Fibroblast of skin of left quadriceps (primary cell): ENCODE measurements at regions not wholly inside any gene's neighbourhood (a gene's known extent, or its start where the extent isn't known, plus 50 kb on each side); places are given as distances from the start of the nearest gene placed in this dataset.
"Not testable (repeated sequence)": the region's sequence is repeated elsewhere in the genome, so short reads cannot be mapped to it uniquely, and the experiment has no call there.

Experiments
- DNase-seq, 2 experiments: peaks; one replicate each; pipeline ENCODE4 v3.0.0-alpha.2; 2013; ENCODE audit warnings: low read depth in 2 of 2

- DNase-seq = no peak
These were observed 93.4 kb downstream of the BLID start for GRCh38 chr11:122022646-122023045.

GRCh38 chr11:122020902-122021301 lies 95.1 kb downstream of the BLID start:
- no peak for DNase-seq

- no peak for DNase-seq
These were observed 95.9 kb downstream of the BLID start for GRCh38 chr11:122019908-122020694.

DNA sequence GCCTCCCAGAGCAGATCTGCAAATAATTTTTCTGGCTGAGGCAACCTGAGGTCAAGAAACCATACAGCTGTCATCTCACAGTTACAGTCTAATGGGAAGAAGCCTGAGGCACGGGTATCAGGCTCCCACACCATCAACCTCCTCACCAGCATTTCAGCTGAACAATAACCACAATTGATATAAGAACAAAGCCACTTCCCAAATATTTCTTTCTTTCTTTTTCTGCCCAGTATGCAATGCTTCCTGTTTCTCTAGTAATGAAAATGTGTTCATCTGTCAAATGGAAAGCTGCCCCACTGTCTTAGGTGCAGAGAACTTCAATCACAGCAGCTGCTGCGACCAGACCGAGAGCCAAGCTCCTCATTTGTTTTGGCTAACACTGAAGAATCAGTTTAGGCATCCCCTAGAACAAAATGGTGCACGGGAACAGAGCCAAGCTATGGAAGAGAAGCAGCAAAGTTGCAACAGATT lies 108.4 kb downstream of the BLID start:
- no peak for DNase-seq

DNA sequence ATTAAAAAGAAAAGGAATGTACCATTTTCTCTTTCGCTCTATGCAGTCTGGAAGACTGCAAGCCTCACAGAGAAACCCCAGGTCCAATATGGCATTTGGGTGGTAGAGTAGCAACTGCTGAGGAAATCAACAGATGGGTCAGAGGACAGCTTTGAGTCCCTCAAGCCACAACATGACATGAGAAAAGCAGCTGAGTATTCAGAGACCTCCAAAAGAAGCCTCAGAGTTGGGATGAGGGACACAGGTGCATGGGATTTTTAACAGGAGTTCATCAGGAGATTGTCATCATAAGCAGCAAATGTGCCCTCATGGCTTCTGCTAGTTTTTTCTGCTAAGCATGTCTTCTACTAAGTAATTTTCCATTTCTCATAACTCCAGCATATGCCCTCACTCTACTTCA lies 111.6 kb downstream of the BLID start:
- DNase-seq = no peak

DNA sequence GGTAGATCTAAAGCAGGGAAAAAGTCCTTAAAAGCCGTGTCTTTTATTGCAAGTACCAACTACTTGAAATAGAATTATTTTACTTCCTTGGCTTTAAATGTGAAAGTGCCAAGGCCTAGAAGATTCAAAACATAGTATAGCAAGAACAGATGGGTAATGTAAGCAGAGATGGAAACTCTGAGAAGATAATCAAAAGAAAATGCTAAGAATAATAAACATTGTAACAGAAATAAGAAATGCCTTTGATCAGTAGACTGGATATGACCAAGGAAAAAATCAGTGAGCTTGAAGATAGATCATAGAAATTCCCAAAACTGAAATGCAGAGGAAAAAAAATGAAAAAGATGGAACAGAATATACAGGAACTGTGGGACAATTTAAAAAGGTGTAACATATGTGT lies 113.1 kb downstream of the BLID start:
- DNase-seq = no peak

DNA sequence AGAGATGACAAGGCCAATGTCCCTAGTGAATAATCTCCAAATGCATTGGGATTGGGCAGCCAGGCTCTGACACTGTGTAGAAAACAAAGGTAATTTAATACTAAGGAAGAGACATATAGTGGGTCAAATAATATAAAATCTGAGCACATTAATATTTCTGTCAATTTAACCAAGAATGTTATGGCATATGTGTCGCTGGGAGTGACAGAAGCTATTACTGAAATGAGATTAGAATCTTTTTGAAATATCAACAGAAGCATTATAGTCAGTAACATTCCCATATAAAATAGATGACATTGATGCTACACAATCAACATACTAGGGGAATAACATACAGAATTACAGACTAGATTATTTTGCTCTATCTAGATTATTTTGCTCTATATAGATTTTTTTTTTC lies 114.0 kb downstream of the BLID start:
- DNase-seq = no peak

DNA sequence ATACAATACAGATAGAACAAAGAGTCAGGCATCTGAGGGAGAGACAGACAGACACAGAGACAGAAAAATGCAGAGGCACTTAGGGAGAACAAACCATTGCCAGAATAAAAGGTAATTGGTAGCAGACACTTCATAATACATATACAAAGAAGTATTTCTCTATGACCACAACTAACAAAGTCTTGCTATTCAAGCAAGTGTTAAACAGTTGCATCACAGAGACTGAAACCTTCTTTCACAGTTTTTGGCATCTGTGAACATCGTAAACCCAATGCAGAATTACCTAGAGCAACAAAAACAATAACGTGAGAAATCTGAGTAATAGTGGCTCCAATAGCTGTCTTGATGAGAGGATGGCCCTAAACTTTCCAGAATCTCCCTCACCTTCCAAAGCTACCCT lies 116.4 kb downstream of the BLID start:
- peak; percentile 27 to 41 for DNase-seq

DNA sequence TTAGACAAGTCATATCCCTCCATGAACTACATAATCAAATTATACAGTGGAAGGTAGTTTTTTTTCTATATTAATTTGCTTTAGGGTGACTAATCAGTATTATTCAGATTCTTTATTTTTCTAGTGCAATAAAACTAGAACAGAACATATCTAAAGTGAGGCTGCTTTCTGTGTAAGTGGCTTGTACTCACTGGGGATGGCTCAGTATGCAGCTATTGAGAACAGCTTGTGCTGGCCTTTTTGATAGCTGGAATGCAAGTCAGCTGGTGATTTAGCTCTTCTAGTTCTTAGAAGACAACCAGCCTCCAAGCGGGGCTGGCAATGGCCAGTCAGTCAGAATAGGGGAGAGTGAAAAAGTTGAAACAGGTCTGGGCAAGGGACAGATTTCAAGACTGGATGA lies 119.4 kb downstream of the BLID start:
- no peak for DNase-seq

DNA sequence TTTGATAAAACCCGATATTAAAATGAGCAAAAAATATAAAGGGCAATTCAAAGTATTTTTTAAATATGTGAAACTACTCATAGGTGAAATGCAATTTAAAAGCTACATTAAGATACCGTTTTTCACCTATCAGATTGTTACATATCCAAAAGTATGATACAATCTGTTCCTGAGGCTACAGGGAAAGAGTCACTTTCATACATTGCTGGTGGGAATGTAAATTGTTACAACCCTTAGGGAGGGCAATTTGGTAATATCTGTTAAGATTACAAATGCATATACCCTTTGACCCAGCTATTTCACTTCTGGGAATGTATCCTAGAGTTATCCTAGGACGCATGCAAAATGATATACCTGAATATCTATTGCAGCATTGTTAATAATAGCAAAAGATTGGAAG lies 132.1 kb downstream of the BLID start:
- DNase-seq = no peak

- DNase-seq = not testable (repeated sequence)
These were observed 138.1 kb downstream of the BLID start for GRCh38 chr11:121977914-121978313.

DNA sequence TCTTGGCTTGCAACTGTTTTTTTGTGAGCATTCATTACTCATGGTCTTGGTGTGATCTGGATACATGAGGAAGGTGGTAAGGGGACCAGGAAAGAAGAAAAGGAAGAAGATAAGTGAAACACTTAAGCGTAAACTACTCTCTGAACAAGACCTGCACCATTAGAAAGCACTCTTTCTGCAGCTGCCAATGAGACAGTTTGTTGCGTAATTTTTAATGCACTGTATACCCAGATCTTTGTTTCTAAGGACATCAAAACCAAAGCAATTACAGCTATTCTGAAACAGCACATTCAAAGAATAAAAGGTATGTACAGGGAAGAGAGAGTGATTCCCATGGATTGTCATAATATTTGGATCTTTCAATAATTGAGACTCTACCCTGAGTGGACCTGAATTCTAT lies 147.4 kb downstream of the BLID start:
- no peak for DNase-seq

- no peak for DNase-seq
These were observed 148.8 kb downstream of the BLID start for GRCh38 chr11:121967131-121967704.

DNA sequence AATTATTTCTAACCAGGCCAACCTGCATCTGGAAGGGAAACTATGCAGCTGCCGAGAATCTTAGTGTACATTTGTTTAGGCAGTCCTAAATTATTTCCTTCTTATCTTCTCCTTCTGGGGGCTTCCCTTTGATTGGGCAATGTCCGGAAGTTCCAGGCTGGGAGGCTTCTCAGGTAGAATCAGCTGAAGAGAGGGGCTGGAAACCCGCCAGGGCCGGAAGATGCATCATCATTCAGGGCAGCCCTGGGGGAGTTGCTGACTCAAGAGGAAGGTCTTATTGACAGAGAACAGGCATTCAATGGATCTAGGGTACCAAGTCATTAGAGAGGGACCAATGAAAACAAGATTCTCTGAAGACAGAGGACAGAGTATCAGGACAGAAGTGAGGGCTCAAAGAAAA lies 150.7 kb downstream of the BLID start:
- peak; percentile 30 to 31 for DNase-seq

DNA sequence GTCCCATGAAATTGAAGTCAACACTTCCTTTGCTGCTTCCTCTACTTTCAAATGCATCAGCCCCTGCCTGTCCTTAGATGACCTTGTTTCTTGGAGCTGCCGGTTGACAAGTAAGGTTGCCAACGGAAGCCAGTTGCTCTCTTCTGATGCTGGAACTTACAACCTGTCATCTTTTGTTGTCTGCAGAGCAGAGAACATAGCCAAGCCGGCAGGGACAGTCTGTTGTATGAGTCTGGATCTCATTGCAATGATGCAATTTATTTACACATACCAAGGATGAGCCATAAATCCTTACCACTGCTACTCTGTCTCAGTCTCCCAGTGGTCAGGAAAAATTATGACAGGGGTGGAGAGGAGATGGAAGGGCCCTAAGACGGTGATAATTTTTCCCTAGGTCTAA lies 151.4 kb downstream of the BLID start:
- peak; percentile 23 to 36 for DNase-seq

DNA sequence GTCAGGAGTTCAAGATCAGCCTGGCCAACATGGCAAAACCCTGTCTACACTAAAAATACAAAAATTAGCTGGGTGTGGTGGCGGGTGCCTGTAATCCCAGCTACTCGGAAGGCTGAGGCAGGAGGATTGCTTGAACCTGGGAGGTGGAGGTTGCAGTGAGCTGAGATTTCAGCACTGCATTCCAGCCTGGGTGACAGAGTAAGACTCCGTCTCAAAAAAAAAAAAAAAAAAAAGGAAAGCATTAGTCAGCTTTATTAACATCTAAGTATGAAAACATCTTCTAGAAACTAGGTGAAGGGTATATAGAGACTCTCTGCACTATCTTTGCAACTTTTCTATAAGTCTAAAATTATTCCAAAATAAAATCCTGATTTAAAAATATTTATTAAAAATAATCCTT lies 152.2 kb downstream of the BLID start:
- not testable (repeated sequence) for DNase-seq

DNA sequence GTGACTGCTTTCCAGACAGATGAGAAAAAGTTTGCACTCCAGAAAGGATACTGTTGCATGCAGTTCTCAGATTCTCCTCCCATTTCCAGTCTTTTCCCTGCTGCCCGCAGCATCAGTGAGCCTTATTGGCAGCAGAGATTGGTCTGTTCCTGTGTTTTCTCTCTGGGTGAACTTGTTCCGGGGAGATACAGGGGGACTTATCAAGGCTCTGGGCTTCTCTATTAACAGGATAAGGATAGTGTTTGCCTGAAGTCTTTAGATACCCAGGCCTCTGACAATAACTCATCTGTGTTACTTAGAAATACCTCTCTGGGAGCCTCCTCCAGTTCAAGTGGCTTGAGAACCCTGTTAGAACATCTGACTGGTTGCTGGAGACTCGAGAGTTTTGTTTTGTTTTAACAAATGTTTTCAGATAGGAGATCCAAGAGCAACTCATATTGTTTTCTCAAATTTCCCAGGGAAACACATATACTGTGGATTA lies 154.7 kb downstream of the BLID start:
- DNase-seq = no peak

- no peak for DNase-seq
These were observed 157.1 kb downstream of the BLID start for GRCh38 chr11:121958971-121959325.

DNA sequence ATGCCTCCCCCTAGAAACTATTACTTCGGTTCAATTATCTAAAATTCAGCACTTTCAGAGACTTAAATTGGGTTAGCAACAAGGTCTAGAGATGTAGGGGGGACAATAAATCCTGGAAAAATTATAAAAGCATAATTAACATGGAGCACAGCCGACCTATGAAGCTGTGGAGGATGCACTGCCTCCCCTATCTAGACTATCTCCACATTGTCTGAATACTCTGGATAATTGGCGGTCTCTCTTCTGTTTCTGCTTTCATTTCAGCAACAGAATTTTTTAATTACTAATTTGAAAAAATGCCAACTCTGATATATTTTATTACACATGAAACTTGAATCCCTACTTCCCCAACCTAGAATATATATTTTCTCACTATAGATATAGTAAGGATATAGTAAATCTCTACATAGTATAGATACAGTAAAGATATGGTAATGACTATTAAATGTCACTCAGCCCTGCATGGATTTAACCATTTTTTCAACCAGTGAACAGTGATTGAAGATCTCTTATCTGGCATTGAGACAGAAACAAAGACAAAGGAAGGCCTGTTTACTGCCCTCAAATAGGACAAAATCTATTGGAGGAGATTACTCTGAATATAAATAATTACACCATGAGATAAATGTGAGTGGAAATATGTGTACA lies 157.6 kb downstream of the BLID start:
- DNase-seq = no peak

DNA sequence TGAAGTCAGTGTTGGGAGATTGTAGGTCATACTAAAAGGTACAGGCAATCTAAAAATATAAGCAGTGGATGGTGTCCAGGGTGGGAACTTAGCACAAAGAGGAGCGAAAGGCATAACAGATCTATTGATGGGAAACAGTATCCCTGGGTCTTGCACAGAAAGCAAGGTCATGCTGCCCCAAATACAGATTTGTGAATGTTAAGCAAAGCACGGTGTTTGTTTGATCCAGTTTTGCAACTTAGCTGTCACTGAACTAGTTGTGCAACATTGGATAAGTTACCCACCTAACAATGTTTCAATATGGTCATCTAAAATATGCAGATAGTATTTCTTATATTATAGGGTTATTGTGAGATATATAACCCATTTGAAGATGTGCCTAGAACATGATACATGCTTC lies 162.9 kb downstream of the BLID start:
- DNase-seq = no peak

DNA sequence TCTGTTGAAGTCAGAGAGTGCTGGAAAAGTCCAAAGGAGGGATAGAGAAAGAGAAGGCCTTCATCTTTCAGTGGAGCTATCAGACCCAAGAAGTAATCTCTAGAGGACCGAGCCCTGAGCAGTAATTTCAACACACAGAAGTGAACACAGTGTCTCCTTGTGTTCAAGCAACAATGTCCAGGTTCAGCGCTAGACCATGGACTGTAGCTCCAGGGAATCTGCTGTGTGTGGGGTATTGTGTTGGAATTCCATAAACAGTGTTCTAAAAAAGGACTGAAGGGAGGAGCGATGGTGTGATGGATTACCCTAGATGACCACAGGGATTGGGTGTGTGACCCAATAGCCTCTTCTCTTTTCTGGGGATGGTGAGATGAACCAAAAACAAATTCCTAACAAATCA lies 165.9 kb downstream of the BLID start:
- DNase-seq = no peak

DNA sequence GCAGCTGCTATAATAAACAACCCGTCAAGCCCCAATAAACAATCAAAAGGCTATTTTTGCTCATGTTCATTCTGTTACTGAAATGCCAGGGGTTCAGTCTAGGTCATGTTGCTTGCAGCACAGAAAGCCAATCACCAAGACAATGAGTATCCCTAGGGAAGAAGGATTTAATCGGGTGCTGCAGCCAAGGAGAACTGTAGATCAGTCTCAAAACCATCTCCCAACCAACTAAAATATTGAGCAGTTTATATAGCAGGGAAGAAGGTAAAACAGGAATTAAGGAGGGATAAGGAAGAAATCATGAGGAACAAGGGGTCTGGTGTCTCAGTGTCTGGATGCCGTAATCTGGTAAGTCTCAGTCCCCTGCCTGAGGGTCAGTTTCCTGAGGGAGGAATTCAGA lies 169.5 kb downstream of the BLID start:
- DNase-seq = no peak
